Nephron progenitor cell (in vitro differentiated cells): ENCODE measurements at regions not wholly inside any gene's neighbourhood (a gene's known extent, or its start where the extent isn't known, plus 50 kb on each side); places are given as distances from the start of the nearest gene placed in this dataset.

Experiments used
- DNase-seq: peaks from one replicate; pipeline ENCODE4 v3.0.0; 2021
- H3K27ac Mint-ChIP-seq: 2 replicates; pipeline ENCODE4 v1.8.0; 2021; ENCODE audit warnings: mild to moderate bottlenecking, moderate library complexity, mixed read lengths
- H3K27me3 Mint-ChIP-seq: 2 replicates; pipeline ENCODE4 v1.8.0; 2021; ENCODE audit warnings: mild to moderate bottlenecking, low read depth, mixed read lengths; ENCODE audit not compliant: poor library complexity
- H3K36me3 Mint-ChIP-seq: 2 replicates; pipeline ENCODE4 v1.8.0; 2021; ENCODE audit warnings: low read depth, mixed read lengths
- H3K4me1 Mint-ChIP-seq: 2 replicates; pipeline ENCODE4 v1.8.0; 2021; ENCODE audit warnings: mixed read lengths
- H3K4me3 Mint-ChIP-seq: 2 replicates; pipeline ENCODE4 v1.8.0; 2021; ENCODE audit warnings: mild to moderate bottlenecking, moderate library complexity, mixed read lengths
- H3K9me3 Mint-ChIP-seq: 2 replicates; pipeline ENCODE4 v1.8.0; 2021; ENCODE audit warnings: mild to moderate bottlenecking, moderate library complexity, mixed read lengths
- TF ChIP-seq, protein P1 (sequence below): fragments of 200-600 bp; sonication (generic); IDR thresholded peaks from 2 replicates; pipeline ENCODE4 v1.5.0; 2021; ENCODE audit warnings: antibody characterized with exemption

DNA sequence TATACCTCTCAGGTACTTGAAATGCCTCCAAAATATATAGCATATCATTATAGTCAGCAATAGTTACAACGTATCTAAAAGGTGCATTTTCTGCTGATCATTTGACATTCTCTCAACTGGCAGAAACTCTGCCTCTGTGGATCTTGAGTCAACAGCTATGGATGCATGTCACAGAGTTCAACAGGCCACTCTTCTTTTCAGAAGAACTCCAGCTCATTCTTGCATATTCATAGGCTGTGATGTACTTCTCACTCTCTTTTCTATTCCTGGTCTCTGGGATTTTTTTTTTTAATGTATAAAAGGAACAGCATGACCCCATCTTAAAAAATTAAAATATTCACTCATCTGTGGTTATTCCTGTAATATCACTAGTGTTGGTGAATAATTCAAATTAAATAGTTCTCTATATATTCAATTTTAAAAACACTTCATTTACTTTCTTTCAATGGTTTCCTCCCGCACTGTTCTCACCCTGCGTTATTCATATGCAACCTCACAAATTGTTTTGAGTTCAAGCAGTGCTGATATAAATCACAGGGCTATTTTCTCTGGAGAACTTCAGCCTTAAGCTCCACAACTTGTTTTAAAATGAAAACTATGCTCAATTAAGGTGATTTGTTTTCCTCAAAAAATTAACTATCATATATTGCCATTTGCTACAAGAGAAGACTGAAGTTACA is 1111.2 kb upstream of the ADGRL3 start:
- H3K4me3 Mint-ChIP-seq = no peak overlapping the region
- no peaks in the 10 kb centered on the region for H3K36me3 Mint-ChIP-seq
- no peaks in the 10 kb centered on the region for H3K27me3 Mint-ChIP-seq
- no peaks in the 10 kb centered on the region for H3K9me3 Mint-ChIP-seq
- no peak for DNase-seq
- H3K27ac Mint-ChIP-seq = no peak overlapping the region
- TF ChIP-seq, protein P1, sequence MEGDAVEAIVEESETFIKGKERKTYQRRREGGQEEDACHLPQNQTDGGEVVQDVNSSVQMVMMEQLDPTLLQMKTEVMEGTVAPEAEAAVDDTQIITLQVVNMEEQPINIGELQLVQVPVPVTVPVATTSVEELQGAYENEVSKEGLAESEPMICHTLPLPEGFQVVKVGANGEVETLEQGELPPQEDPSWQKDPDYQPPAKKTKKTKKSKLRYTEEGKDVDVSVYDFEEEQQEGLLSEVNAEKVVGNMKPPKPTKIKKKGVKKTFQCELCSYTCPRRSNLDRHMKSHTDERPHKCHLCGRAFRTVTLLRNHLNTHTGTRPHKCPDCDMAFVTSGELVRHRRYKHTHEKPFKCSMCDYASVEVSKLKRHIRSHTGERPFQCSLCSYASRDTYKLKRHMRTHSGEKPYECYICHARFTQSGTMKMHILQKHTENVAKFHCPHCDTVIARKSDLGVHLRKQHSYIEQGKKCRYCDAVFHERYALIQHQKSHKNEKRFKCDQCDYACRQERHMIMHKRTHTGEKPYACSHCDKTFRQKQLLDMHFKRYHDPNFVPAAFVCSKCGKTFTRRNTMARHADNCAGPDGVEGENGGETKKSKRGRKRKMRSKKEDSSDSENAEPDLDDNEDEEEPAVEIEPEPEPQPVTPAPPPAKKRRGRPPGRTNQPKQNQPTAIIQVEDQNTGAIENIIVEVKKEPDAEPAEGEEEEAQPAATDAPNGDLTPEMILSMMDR = no peak
- H3K4me1 Mint-ChIP-seq = no peaks in the 10 kb centered on the region

GRCh38 chr4:60089546-60090273 is 1110.4 kb upstream of the ADGRL3 start:
- Mint-ChIP-seq H3K9me3 (no peaks in the 10 kb centered on the region), H3K36me3 (no peaks in the 10 kb centered on the region), H3K4me1 (no peaks in the 10 kb centered on the region), H3K27me3 (no peaks in the 10 kb centered on the region), H3K4me3 (no peak overlapping the region), H3K27ac (no peak overlapping the region)
- TF ChIP-seq, protein P1 = no peak
- DNase-seq = no peak

DNA sequence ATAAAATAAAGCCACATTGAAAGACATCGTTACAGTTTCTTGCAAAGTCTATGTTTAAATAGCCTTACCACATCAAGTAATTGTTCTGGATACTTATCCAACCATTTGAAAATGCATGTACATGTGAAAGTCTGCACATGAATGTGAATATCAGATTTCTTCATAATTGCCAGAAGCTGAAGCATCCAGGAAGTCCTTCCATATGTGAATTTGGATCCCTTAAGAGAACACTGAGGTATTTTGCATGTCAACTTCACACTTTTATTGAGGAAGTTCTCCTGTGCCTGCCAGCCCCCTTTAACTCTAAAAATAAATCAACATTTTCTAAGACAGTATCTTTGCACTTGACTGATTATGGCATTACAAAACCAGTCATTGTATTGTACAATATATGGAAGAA is 1103.5 kb upstream of the ADGRL3 start:
- H3K27me3 Mint-ChIP-seq = peaks cover 5% of the 10 kb centered on the region
- no peak for DNase-seq
- no peak overlapping the region for H3K27ac Mint-ChIP-seq
- TF ChIP-seq, protein P1 = no peak
- H3K9me3 Mint-ChIP-seq = no peaks in the 10 kb centered on the region
- H3K36me3 Mint-ChIP-seq = no peaks in the 10 kb centered on the region
- no peak overlapping the region for H3K4me3 Mint-ChIP-seq
- H3K4me1 Mint-ChIP-seq = no peaks in the 10 kb centered on the region

DNA sequence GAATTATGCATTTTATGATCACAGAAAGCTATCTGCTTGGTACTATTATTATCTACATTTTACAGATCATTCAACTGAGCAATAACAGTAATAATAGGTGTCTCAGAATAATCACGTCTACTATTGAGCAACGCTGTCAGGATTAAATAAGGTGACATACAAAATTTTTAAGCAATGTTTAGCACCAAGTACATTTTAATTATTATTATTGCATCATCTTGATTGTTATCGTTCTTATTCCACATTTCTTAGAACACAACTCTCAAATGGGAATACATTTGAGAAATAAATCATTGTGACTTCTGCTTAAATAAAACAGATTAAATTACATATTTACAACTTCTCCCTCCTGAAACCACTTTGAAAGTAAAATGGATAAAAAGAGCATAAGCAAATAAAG is 1083.5 kb upstream of the ADGRL3 start:
- H3K4me1 Mint-ChIP-seq = peaks cover 8% of the 10 kb centered on the region
- TF ChIP-seq, protein P1 = no peak
- no peak overlapping the region for H3K4me3 Mint-ChIP-seq
- H3K9me3 Mint-ChIP-seq = no peaks in the 10 kb centered on the region
- H3K36me3 Mint-ChIP-seq = no peaks in the 10 kb centered on the region
- DNase-seq = no peak
- no peaks in the 10 kb centered on the region for H3K27me3 Mint-ChIP-seq
- no peak overlapping the region for H3K27ac Mint-ChIP-seq

GRCh38 chr4:60117726-60118323 is 1082.3 kb upstream of the ADGRL3 start:
- H3K27me3 Mint-ChIP-seq = no peaks in the 10 kb centered on the region

More at GRCh38 chr4:60117726-60118323, 1082.3 kb upstream of the ADGRL3 start:
- TF ChIP-seq, protein P1 = no peak
- H3K4me3 Mint-ChIP-seq = no peak overlapping the region
- no peak overlapping the region for H3K27ac Mint-ChIP-seq
- no peaks in the 10 kb centered on the region for H3K36me3 Mint-ChIP-seq
- no peak for DNase-seq
- H3K9me3 Mint-ChIP-seq = no peaks in the 10 kb centered on the region
- peaks cover 8% of the 10 kb centered on the region for H3K4me1 Mint-ChIP-seq
